GM23338 (cell line): ENCODE measurements at regions not wholly inside any gene's neighbourhood (a gene's known extent, or its start where the extent isn't known, plus 50 kb on each side); places are given as distances from the start of the nearest gene placed in this dataset.

Experiments
- CREB1 ChIP-seq: fragments of 250-450 bp; sonication (Bioruptor Pico); IDR thresholded peaks from 2 replicates; pipeline ENCODE4 v1.5.0; 2020; ENCODE audit warnings: low read depth, mild to moderate bottlenecking, moderate library complexity
- CTCF ChIP-seq, 2 experiments: fragments of 200-600 bp in 1 of 2; sonication (generic) in 1 of 2; conservative IDR thresholded peaks; 2 replicates each; pipeline versions ENCODE4 v1.5.1 to v1.6.1; 2016 to 2017; ENCODE audit warnings: antibody characterized with exemption in 2 of 2, low read depth in 2 of 2, mild to moderate bottlenecking in 2 of 2, moderate library complexity in 1 of 2
- EZH2 ChIP-seq: fragments of 200-600 bp; sonication (generic); IDR thresholded peaks from one replicate; pipeline ENCODE4 v1.8.0; 2017; ENCODE audit warnings: antibody characterized with exemption, mild to moderate bottlenecking, low read depth; ENCODE audit not compliant: unreplicated experiment
- POLR2AphosphoS5 ChIP-seq: IDR thresholded peaks from 2 replicates; pipeline ENCODE4 v1.6.1; 2016; ENCODE audit warnings: antibody characterized with exemption, low read depth
- REST ChIP-seq: IDR thresholded peaks from one replicate; pipeline ENCODE4 v1.6.1; 2018; ENCODE audit warnings: antibody characterized with exemption; ENCODE audit not compliant: unreplicated experiment

GRCh38 chr2:84052043-84052442 lies 407.0 kb downstream of the SUCLG1 start:
- TF ChIP-seq CTCF (conservative IDR thresholded peaks at IDR 0.05; ENCODE audit: low read depth in 2 of 2) (no peak), POLR2AphosphoS5 (no peak), EZH2 (no peak), REST (no peak), CREB1 (CRISPR knock-in tag) (no peak)
